ENCODE measurements at regions not wholly inside any gene's neighbourhood (a gene's known extent, or its start where the extent isn't known, plus 50 kb on each side); places are given as distances from the start of the nearest gene placed in this dataset.

GRCh38 chr3:94206291-94206690 is 143.4 kb downstream of the NSUN3 start:
- TF ChIP-seq POLR2AphosphoS5 (IDR thresholded peaks at IDR 0.05) (no peak), EP300 (IDR thresholded peaks at IDR 0.05; ENCODE audit: low read depth) (no peak)

Measured in transverse colon (tissue), 3 donors.